GM18858 (cell line): ENCODE measurements at regions not wholly inside any gene's neighbourhood (a gene's known extent, or its start where the extent isn't known, plus 50 kb on each side); places are given as distances from the start of the nearest gene placed in this dataset.
"Not testable (repeated sequence)": the region's sequence is repeated elsewhere in the genome, so short reads cannot be mapped to it uniquely, and the experiment has no call there.

ENCODE experiments used
- ATAC-seq: cut with Tn5 transposase; IDR thresholded peaks from one replicate; pipeline ENCODE4 v1.9.1; 2021; ENCODE audit not compliant: unreplicated experiment

GRCh38 chr3:177646749-177647148 lies 449.5 kb upstream of the TBL1XR1 start:
- ATAC-seq = peak; percentile 71

- no peak for ATAC-seq
Measured at GRCh38 chr3:177647341-177647740, 450.1 kb upstream of the TBL1XR1 start.

GRCh38 chr3:177647876-177648275 lies 450.6 kb upstream of the TBL1XR1 start:
- no peak for ATAC-seq

DNA sequence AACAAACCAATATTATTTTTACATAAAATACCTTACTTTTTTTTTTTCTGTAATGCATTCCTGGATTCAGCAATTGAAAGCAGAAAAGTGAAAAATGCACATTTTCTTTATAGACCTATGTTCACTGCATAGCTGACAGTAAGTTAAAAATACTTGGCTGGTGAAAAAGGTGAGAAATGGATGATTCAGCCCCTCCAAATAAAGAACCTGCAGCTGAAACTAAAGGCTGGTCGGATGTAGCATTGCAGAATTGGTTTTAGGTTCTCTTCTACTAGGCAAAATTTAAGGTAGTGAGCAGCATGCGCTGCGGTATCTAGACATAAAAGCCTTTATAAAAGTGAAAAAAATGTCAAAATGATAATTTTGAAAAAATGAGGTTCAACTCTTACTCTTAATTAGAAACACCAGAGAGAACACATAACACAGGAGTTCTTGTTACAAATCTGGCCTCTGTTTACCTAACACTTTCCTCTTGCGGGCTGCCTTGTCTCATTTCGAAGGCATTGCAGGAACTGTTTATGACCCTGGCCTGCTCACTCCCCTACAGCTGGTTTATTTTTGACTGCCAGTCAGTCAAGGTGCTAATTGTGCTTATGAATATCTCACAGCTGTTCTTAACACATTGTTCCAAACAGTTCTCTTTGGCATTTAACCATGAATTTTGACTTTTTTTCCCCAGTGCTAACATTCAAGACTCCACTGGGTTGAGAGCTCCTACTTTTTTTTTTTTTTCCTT lies 455.4 kb upstream of the TBL1XR1 start:
- no peak for ATAC-seq

DNA sequence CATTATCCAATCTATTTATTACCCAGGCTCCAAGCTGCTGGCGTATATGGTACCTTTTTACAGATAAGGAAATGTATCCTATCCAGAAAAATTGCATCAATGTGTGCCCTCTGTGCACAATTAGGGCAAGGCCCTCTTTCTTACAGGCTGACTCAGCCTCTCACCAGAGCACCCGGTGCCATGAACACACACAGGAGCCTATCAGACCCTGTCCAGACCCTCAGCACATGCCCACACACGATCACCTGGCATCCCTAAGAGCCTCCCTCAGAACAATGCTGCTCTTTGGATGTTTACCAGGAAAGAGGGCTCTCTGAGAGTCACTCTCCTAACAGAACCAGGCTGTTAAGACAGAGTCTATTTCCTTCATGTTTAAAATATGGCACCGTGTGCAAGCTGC lies 460.0 kb upstream of the TBL1XR1 start:
- ATAC-seq = no peak

DNA sequence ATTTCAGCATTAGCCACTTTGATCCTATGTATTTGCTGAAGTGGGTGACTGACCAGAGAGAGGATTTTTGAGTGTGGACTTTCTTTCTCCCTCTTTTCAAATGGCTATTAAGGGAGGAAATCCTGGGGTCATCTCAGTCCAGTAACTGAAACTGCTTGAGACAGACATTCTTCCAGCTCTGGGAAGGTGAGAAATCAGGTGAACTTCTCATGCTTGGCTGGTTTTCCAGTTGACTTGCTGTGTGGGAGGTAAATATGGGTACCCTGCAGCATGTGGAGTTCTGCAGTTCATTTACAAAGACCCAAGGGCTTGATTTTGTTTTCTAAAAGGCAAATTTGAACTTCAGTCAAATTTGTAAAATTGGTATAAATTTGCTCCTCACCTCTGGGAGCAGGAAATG lies 461.1 kb upstream of the TBL1XR1 start:
- ATAC-seq = no peak

- ATAC-seq = not testable (repeated sequence)
Measured at GRCh38 chr3:177664380-177665103, 467.3 kb upstream of the TBL1XR1 start.

GRCh38 chr3:177665122-177665808 lies 468.0 kb upstream of the TBL1XR1 start:
- ATAC-seq = no peak

- ATAC-seq = no peak
Measured at GRCh38 chr3:177672252-177672911, 475.1 kb upstream of the TBL1XR1 start.

DNA sequence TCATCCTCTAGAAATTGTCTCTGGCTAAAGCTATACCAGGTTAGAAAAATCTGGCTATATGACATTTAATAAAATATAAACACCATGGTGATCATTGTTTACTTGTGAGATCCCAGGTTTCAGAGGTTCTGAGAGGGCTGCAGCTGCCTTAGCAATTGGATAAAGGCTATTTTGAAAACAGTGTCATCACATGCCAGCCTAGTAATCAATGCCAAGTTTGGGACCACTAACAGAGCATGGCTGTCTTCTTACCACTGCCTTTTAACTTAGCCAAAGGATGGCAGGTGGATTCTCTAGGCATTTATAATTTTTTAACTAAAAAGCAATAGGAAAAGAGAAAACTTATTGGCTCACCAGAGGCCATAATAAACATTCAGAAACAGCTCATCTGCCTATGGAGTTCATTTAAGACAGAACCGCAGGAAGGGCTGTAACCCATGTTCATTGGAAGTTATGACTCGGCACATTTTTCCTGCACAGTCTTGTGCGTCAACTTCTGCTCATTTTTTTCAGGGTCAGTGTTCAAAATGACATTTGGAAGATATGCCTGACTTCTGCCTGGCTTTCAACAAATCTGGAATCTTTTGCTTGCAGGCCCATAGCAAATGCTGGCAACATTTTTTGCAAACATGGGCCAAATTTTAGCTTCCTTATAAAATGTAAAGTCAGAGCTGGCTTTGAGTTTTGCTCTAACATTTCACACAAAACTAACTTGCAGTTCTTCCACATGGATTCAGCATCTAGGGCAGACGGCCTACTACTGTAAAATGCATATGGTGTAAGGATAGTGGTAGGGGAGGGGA lies 476.0 kb upstream of the TBL1XR1 start:
- no peak for ATAC-seq

DNA sequence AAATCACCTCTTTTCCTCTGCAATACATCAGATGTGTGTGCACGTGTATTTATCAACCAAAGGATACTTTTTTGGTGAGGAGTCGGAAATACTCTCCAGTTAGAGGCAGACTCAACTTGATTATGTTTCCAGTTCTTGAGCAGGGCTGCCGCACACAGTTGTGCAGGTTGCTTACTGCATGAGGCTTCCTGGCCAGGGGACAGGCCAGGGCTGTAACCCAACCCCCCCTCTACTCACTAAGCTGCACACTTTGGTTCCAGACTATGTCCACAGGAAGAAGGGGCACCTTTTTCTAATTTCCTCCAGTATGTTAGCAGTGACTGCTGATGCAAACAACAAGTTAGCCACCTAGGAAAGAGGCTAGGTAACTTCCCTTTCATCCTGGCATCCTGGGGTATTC lies 476.9 kb upstream of the TBL1XR1 start:
- no peak for ATAC-seq

- ATAC-seq = no peak
Measured at GRCh38 chr3:177676148-177676547, 478.9 kb upstream of the TBL1XR1 start.

DNA sequence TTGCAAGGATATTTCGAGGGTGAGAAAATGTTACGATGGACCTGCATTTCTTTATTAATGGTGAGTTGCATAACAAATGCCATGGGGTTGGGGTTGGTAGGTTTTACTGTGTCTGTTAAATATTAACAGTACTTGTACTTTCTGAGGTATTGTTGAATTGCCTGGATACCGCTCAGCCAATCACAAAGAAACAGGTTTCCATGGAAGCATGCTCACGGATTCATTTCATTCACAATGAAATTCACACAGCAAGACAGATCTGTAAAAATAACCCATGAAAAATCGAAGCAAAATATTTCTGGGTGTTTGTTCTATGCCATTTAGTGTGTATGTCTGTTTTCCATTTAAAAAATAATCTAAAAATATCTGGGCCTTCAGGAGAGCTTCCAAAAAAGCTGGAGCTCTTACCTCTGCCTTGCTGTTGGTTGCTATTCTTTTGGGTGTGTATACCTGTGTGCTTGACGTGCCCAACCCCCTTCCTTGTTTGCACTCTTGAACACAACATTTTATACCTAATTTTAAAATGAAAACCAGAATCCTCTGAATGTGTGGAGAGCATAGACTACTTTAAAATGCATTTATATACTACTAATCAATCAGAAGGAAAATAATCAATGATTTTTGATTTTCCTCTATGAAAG lies 479.8 kb upstream of the TBL1XR1 start:
- no peak for ATAC-seq

DNA sequence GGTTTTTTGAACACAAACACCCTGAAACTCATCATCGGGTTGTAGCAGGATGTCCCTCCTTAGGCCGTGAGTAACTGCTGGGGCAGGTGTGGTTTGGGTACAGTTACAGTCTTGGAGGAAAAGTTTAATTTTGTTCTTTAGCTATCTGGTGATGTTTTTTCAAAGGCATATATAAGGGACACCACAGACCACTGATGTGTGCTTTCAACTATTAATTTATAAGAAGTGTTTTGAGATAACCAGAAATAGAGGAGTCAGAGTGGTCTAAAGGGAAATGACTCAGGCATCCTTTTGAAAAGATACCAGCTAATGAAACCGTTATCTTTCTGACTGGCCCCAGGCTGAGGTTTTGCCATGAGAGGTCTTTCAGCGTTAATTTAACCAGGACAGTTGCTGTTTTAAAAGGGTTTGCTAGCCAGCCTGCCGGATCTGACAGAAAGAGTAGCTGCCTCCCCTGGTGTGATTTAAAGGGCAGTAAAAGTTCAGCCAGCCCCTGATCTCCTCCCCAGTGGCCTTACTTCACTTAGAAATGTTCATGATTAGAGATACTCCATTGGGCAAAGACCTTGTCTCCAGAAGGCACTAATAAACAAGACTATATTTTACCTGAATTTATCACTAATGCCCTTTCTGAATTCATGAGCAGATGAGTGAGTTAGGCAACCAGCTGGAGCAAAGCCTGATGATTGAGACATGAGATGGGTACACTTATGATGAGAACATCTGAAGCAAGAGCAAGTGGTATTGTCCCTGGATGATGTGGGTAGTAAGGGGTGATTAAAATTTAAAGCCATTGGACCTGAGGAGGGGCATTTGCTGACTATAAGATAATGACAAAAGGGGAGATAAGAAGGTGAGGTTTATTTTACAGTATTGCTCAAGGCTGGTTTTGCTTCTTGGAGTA lies 482.5 kb upstream of the TBL1XR1 start:
- ATAC-seq = peak; percentile 74

- ATAC-seq = no peak
Measured at GRCh38 chr3:177680472-177680821, 483.2 kb upstream of the TBL1XR1 start.

DNA sequence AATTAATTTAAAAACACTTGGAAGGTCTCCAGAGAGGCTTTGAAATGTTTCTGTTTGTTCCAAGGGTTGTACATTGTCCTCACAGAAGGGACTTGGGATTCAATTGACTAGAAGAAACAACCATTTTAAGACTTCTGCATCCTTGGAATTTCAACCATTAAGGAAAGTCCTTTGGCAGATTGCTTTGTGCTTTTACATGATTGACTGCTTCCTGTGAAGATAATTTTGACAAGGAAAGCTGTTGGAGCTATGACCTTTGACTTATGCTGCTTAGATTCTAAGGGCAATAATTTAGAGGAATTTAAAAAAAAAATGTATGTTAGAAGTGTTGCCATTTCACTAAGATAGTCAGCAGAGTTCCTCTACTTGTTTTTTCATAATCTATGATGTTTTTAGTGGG lies 483.9 kb upstream of the TBL1XR1 start:
- ATAC-seq = no peak

GRCh38 chr3:177681852-177682251 lies 484.6 kb upstream of the TBL1XR1 start:
- no peak for ATAC-seq

DNA sequence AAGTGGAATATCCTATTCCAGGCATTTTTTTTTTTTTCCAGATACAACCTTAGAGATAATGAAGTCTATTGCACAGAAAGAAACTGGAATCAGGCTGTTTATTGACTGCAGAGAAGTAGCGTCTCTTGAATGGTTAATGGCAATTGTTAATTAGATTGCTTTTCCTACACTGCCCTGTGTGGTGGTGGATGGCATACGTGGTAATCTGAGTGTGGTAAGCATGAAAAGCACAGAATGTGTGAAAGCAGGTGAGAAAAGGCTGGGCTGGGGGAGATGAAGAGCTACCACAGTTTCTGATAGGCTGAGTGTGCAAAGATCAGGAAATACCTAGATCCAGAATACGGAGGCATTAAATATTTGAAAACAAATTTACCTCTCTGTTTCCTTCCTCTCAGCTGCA lies 486.3 kb upstream of the TBL1XR1 start:
- no peak for ATAC-seq

DNA sequence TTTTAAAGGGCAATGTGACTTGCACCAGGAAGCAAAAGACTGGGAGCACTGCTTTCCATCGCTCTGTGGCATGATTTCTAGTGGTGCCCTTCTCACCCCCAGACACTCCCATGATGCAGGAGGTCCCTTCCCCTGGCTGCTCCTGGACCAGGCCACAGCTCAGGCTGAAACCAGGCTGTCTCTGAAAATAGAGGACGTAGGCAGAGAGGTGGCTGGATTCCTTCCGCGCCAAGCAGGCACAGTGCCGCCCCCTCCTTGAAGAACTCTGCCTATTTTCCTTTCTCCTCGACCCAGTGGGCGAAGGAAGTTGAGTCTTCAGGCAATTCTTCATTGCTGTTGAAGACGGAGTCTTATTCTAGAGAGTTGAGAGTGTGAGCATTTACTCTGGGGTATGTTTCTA lies 489.4 kb upstream of the TBL1XR1 start:
- ATAC-seq = no peak
